ENCODE measurements at regions not wholly inside any gene's neighbourhood (a gene's known extent, or its start where the extent isn't known, plus 50 kb on each side); places are given as distances from the start of the nearest gene placed in this dataset.
"Not testable (repeated sequence)": the region's sequence is repeated elsewhere in the genome, so short reads cannot be mapped to it uniquely, and the experiment has no call there.

GRCh38 chr3:70743754-70744153 lies 431.3 kb upstream of the MDFIC2 start:
- DNase-seq (ENCODE audit: low read depth in 2 of 2, low spot score in 1 of 2): no peak

- no peak for DNase-seq (ENCODE audit: low read depth in 2 of 2, low spot score in 1 of 2)
These were observed 429.6 kb upstream of the MDFIC2 start for GRCh38 chr3:70742081-70742480.

GRCh38 chr3:70740872-70741271 lies 428.4 kb upstream of the MDFIC2 start:
- DNase-seq (ENCODE audit: low read depth in 2 of 2, low spot score in 1 of 2): no peak

- DNase-seq (ENCODE audit: low read depth in 2 of 2, low spot score in 1 of 2): no peak
These were observed 427.6 kb upstream of the MDFIC2 start for GRCh38 chr3:70740071-70740470.

- no peak for DNase-seq (ENCODE audit: low read depth in 2 of 2, low spot score in 1 of 2)
These were observed 425.8 kb upstream of the MDFIC2 start for GRCh38 chr3:70738291-70738681.

GRCh38 chr3:70737666-70738290 lies 425.3 kb upstream of the MDFIC2 start:
- DNase-seq (ENCODE audit: low read depth in 2 of 2, low spot score in 1 of 2): no peak

GRCh38 chr3:70736009-70736408 lies 423.6 kb upstream of the MDFIC2 start:
- no peak for DNase-seq (ENCODE audit: low read depth in 2 of 2, low spot score in 1 of 2)

GRCh38 chr3:70734756-70735155 lies 422.3 kb upstream of the MDFIC2 start:
- no peak for DNase-seq (ENCODE audit: low read depth in 2 of 2, low spot score in 1 of 2)

GRCh38 chr3:70731046-70731445 lies 418.6 kb upstream of the MDFIC2 start:
- DNase-seq (ENCODE audit: low read depth in 2 of 2, low spot score in 1 of 2): no peak

- no peak for DNase-seq (ENCODE audit: low read depth in 2 of 2, low spot score in 1 of 2)
These were observed 417.4 kb upstream of the MDFIC2 start for GRCh38 chr3:70729845-70730244.

GRCh38 chr3:70728311-70728710 lies 415.9 kb upstream of the MDFIC2 start:
- DNase-seq (ENCODE audit: low read depth in 2 of 2, low spot score in 1 of 2): no peak

GRCh38 chr3:70726961-70727360 lies 414.5 kb upstream of the MDFIC2 start:
- DNase-seq (ENCODE audit: low read depth in 2 of 2, low spot score in 1 of 2): no peak

GRCh38 chr3:70726096-70726938 lies 413.9 kb upstream of the MDFIC2 start:
- DNase-seq (ENCODE audit: low read depth in 2 of 2, low spot score in 1 of 2): no peak

GRCh38 chr3:70722018-70722417 lies 409.6 kb upstream of the MDFIC2 start:
- DNase-seq (ENCODE audit: low read depth in 2 of 2, low spot score in 1 of 2): no peak

- DNase-seq (ENCODE audit: low read depth in 2 of 2, low spot score in 1 of 2): no peak
These were observed 404.4 kb upstream of the MDFIC2 start for GRCh38 chr3:70716832-70717231.

GRCh38 chr3:70712449-70713082 lies 400.1 kb upstream of the MDFIC2 start:
- DNase-seq (ENCODE audit: low read depth in 2 of 2, low spot score in 1 of 2): no peak

GRCh38 chr3:70703305-70704102 lies 391.1 kb upstream of the MDFIC2 start:
- no peak for DNase-seq (ENCODE audit: low read depth in 2 of 2, low spot score in 1 of 2)

GRCh38 chr3:70702132-70702531 lies 389.7 kb upstream of the MDFIC2 start:
- no peak for DNase-seq (ENCODE audit: low read depth in 2 of 2, low spot score in 1 of 2)

GRCh38 chr3:70684701-70685100 lies 372.3 kb upstream of the MDFIC2 start:
- no peak for DNase-seq (ENCODE audit: low read depth in 2 of 2, low spot score in 1 of 2)

- DNase-seq (ENCODE audit: low read depth in 2 of 2, low spot score in 1 of 2): not testable (repeated sequence)
These were observed 363.4 kb upstream of the MDFIC2 start for GRCh38 chr3:70675810-70676209.

GRCh38 chr3:70658513-70659310 lies 346.3 kb upstream of the MDFIC2 start:
- DNase-seq (ENCODE audit: low read depth in 2 of 2, low spot score in 1 of 2): no peak
